SKM-1 treated with dmso at 0.1 percent for 144 hours (cell line): ENCODE measurements at regions not wholly inside any gene's neighbourhood (a gene's known extent, or its start where the extent isn't known, plus 50 kb on each side); places are given as distances from the start of the nearest gene placed in this dataset.
"Not testable (repeated sequence)": the region's sequence is repeated elsewhere in the genome, so short reads cannot be mapped to it uniquely, and the experiment has no call there.

Source experiments
- DNase-seq: peaks from one replicate; lab custom pipeline; 2025; ENCODE audit not compliant: unreplicated experiment; lab: John Stamatoyannopoulos, UW

DNA sequence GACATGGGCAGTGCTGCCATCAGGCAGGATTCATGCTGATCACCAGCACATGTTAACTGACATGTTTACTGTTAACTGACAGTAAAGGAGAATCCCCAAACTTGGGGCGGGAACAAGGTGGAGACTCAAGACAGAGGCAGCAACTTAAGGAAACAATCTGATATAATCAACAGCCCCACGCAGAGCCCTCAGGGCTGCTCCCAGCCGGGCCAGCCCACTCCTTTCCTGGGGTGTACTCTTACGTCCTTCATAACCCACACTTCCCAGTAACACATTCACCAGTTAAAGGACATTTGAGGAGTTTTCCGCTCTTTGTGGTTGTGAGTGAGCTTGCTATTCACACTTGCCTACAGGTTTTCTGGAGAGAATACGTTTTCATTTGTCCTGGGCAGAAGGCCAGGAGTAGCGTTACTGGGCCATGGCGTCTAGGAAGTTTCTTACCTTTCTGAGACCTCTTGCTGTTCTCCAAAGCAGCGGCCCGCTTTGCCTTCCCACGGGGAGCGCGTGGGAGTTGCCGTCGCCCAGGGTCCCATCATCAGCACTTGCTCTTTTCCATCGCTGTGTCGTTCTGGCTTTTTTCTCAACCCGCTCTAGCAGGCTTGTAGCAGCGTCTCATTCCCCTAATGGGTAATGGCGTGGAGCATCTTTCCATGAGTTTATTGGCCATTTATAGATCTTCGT, 56.4 kb downstream of the FOXF2 start:
- DNase-seq: no peak

DNA sequence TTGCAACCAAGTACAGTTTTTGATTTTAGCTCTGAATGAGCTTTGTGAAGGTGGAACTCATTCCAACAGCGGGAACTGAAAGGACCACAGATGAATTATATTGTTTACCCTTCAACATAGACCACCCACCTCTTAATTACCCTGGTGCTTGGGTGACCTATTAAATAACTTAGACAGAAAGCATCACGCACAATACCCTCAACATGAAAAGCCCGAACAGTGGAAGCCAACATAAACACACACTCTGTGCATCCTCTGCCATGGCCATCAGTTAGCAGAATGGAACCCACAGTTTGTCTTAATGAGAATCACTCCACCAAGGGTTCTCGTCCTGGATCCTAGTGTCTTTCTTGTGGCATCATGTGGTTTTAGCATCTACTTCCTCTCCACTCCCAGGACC, 60.5 kb downstream of the FOXF2 start:
- no peak for DNase-seq

DNA sequence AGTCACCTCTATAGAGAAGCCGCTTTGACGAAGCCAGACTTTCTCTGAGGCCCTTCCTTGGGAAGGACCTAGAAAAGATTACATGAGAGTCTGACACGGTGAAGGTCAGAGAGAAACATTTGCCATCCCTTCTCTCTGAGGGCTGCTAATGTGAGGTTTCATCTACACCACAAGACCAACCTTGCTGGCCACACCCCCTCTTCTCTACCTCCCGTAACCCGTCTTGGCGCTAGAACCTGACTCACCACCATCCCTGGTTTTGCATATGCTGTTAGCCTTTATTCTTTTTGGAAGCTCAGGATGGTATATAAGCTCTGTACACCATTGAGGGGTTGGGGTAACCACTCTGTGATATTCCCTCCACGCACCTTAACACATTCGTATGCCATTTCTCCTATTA, 63.6 kb downstream of the FOXF2 start:
- no peak for DNase-seq

DNA sequence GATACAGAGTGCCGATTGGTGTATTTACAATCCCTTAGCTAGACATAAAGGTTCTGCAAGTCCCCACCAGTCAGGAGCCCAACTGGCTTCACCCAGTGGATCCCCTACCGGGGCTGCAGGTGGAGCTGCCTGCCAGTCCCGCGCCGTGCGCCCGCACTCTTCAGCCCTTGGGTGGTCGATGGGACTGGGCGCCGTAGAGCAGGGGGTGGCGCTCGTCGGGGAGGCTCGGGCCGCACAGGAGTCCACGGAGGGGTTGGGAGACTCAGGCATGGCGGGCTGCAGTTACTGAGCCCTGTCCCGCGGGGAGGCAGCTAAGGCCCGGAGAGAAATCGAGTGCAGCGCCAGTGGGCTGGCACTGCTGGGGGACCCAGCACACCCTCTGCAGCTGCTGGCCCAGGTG, 67.4 kb downstream of the FOXF2 start:
- DNase-seq: not testable (repeated sequence)

DNA sequence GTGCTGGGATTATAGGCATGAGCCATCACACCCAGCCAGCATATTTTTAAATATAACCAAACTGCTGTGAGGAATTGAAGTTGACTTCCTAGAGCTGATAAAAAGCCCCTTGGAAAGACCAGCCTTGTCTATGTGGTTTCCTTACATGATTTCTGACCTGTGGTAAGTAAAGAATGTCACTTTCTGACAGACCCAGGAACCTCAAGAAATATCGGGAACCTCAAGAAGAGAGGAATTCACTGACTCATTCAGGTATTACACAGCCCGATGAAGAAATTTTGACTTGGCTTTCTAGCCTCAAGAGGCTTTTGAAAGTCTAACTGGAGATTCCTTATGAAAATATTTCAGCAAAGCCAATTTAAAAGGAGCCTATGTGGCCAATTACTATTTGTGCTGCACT, 71.8 kb downstream of the FOXF2 start:
- peak; percentile 2 for DNase-seq

DNA sequence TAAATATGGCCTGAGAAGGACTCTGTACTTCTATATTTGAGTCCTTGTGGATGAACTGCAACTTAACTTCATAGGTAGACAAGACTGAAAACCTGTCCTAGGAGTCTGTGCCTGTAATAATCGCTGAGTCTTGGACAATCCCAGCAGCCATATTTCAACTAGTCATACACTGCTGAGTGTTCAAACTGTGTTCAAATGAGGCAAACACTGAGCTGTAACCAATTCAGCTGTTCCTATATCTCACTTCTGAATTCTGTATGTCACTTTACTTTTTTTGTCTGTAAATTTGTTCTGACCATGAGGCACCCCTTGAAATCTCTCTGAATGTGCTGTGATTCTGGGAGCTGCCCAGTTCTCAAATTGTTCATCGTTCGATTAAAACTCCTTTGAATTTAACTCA, 72.4 kb downstream of the FOXF2 start:
- DNase-seq: no peak

DNA sequence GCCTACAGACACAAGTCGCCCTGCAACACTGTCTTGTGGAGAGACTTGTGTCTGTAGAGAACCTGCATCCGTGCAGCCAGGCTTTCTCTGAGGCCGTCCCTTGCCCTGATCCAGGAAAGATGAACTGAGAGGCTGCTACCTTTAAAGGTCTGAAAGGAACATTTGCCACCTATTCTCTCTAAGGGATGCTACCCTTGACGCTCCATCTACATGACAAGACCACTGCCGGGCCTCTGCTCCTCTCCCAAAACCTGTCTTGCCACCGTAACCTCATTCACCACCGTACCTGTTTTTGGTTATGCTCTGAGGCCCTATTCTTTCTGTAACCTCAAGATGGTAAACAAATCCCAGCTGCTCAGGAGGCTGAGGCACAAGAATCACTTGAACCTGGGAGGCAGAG, 73.9 kb downstream of the FOXF2 start:
- no peak for DNase-seq

DNA sequence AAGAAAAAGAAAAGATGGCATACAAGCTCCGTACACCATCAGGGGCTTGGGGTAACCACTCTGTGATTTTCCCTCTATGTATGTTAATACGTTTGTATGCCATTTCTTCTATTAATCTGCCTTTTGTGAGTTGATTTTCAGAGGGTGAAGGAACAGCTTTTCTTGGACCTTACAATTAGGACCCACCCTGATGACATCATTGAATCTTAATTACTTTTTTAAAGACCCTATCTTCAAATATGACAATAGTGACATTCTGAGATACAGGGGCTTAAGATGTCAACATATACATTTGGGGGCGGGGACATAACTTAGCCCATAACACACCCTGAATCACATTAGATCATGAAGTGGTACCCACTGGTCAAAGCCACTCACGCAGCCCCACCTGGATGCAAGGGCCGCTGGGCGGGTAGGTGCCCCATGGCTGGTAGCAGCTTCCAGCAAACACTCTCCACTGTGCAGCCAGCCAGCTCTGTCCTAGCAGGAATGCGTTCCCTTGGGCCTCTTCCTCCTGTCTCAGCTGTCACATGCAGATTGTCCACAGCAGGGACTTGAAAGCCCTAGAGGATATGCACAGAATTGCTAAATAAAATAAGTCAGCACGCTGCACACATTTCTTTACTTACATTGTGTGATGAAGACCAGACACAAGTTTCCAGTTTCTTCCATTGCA, 74.5 kb downstream of the FOXF2 start:
- no peak for DNase-seq

DNA sequence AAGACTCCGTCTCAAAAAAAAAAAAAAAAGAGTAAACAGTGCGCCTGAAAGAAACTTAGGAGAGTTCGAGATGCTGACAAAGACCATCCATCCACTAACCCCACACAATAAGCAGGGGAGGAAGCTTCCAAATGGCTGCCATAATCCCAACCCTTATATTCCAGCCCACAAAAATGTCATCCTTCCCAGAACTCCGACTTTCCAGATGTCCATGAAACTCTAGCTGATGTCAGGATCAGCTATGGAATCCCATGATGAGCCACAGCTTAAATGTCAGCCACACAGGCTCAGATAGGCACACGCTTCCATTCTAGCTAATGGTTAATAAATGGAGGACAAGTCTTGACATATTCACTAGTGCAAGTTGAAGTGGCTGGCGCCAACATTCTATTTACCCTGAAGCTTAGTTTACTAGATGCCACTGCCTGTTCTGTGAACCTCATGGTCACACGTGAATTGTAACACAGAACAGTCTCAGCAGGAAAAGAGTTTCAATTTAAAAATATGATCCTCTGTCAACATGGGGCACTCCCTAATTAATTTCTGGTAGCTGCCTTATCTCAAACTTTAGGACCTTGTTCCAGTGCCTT, 75.5 kb downstream of the FOXF2 start:
- no peak for DNase-seq

DNA sequence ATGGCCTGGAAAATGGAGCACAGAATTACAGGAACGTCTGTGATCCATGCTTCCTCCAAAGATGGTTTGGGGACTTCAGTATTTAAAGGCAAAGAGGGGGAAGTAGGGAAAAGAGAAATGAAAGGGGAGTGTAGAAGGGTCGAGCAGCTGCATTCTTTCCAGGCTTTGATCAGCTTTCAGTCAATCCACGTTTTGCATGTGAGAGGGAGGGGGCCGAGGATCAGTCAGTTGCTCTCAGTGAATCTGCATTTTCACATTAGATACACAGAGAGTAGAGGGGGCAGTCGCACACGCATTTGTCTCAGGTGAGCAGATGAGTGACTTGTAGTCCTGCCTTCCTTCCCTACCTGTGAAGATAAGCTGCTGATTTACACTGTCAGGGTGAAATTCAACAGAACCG, 78.8 kb downstream of the FOXF2 start:
- no peak for DNase-seq

DNA sequence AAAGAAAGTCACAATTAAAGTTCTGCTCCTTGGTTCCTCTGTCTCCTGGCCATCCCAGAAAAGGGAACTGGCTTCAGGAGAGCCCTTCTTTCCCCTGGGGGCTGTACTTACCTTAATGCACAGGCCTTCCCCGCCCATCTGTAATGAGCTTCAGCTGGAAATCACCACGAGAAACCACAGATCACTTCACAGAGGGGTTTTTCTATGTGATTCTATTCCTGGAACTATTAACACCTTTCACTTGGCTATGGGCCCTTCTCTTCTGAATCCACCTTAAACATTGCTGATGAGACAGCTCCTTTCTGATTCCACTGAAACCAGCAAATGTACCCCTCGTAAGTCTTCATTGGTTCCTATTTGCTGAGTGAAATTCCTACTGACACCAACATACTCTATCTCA, 80.7 kb downstream of the FOXF2 start:
- DNase-seq: no peak

DNA sequence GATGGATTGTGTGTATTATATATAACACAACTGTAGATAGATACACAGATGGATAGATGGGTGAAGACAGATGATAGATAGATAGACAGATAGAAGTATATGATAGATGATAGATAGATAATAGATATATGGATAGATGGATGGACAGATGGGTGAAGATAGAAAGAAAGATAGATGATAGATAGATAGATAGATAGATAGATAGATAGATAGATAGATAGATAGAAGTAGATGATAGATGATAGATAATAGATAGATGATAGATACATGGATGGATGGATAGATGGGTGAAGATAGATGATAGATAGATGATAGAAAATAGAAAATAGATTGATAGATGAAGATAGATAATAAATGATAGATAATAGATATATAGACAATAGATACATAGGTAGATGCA, 83.3 kb downstream of the FOXF2 start:
- DNase-seq: no peak

DNA sequence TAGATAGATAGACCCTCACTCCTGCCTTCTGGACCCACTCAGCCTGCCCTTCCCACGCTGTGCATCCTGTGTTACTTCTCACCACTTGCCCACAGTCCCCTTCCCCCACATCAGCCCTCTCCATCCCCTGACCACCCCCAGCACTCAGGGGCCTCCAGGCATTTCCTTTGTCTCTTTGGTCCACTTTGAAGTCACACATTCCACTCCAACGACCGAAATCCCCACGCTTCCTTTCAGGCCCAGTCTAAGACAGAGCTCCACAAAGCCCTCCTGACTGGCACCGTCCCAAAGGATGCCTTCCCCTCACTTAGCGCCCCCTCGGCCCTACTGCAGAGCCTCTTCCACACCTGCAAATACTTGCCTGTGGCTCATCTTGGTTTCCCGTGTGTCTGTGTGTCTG, 83.8 kb downstream of the FOXF2 start:
- DNase-seq: no peak

DNA sequence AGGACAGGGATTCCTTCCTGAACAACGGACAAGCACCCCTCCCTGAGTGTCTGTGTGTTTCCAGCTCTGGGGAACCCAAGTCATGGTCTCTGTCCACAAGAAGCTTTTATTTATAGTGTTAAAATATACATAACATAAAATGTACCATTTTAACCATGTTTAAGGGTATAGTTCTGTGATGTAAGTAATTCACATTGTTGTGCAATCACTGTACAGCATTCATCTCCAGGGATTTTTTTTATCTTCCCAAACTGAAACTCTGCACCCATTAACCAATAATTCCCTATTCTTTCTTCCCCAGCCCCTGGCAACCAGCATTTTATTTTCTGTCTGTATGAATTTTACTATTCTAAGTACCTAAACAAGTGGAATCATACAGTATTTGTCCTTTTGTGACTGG, 84.2 kb downstream of the FOXF2 start:
- no peak for DNase-seq

DNA sequence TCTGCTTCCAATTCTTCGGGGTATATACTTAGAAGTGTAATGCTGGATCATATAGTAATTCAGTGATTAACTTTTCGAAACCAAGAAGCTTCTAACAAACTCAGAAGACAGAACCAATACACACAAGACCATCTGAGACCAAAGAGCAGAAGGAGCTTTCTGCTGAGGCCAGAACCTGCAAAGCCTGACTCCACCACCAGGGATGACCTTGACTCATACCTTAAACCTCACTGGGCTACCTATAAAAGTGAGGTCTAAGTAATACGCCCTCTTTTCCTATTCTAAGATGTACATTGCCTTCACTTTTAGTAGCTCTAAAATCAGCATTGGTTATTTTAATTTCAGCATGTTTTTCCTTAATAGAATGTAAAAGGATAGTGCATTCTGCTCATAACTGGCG, 84.8 kb downstream of the FOXF2 start:
- DNase-seq: no peak

DNA sequence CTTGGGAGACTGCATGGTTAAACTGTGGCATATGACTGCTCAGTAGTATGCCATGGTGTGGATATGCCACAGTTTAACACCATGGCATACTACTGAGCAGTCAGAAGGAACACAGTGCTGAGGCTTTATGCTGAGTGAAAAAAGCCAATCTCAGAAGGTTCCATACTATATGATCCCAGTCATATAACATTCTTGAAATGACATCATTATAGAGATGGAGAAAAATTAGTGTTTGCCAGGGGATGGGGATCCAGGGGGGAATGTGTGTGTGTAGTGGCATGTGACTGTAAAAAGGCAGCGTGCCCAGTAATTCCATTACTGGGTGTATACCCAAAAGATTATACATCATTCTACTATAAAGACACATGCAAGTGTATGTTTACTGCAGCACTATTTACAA, 85.8 kb downstream of the FOXF2 start:
- DNase-seq: no peak

DNA sequence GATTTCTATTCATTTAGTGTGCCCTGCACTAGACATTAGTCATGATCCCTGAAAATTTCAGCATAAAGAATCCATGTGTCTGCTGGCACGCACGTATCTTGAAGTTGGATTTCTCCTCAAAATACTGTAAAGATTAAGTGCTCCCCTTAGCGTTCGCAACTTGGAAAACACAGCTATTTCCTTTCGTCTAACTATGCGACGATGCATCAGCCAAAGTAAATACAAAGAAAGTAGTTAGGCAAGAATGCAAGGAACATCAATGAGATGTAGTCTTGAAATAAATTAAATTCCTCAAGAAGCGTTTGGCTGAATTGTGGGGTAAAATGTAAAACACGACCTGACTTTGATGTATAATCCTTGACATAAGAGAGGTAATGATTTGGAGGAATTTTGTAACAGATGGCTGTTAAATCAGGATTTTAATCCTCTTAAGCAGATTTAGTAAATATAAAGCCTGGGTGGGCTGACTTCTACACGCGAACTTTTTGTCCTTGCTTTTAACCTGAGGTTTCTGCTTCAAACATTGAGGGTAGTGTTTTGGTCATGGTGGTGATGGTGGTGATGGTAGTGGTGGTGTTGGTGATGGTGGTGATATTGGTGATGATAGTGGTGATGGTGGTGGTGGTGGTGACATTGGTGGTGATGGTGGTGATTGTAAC, 88.2 kb downstream of the FOXF2 start:
- no peak for DNase-seq

DNA sequence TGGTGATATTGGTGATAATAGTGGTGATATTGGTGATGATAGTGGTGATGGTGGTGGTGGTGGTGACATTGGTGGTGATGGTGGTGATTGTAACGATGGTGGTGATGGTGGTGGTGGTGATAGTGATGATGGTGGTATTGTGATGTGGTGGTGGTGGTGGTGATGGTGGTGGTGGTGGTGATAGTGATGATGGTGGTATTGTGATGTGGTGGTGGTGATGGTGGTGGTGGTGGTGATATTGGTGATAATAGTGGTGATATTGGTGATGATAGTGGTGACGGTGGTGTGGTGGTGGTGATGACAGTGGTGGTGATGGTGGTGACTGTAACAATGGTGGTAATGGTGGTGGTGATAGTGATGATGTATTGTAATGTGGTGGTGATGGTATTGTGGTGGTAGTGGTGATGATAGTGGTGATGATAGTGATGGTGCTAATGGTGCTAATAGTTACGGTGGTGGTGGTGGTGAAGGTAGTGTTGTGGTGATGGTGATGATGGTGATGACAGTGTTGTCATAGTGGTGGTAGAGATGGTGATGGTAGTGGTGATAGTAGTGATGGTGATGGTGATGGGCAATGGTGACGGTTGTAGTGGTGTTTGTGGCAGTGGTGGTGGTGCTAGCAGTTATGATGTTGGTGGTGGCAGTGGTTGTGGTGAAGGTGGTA, 88.9 kb downstream of the FOXF2 start:
- DNase-seq: not testable (repeated sequence)

DNA sequence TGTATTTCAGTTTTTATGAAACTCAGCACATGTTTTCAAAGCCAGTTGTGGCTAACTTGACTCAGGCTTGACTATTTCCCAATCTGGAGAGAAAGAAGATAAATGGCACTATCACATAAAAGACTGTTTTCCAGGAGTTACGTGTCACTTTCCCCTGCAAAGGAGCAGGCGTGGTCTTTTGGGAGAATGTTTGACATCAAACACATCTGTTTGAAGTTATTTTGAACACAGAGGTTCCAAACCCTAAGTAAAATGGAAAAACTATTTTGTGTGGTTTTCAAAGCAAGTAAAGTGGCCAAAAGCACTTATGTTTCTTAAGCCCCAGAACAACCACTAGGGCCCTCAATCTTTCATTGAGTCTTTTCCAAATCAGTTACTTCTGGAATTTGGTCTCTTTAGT, 89.7 kb downstream of the FOXF2 start:
- no peak for DNase-seq

DNA sequence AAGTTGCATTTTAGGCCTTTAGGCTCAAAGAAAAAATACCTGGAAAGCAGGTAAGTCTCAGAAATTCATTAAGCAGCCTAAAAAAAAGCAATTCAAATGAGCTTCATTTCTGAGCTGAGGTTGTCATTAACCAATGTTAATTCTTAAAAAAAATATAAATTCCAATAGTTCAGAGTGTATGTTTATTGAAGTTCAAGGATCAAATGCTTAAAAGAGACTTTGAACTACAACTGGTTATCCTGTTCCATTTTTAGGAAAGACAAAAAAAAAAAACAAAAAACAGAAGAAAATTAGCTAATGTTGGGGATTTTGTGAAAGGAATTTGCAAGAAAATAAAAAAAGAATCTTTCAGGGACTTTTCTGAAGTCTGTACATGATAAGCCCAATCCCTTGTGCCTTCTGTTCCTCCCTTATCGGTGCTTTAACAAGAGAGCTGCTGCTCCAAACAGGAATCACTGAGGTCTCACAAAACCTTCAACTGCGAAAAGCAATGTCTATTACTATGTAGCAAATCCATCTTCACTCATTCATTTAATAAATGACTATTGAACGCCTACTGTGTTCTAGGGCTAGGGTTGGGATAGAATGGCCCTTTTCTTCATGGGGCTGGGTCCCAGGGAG, 90.3 kb downstream of the FOXF2 start:
- DNase-seq: no peak

DNA sequence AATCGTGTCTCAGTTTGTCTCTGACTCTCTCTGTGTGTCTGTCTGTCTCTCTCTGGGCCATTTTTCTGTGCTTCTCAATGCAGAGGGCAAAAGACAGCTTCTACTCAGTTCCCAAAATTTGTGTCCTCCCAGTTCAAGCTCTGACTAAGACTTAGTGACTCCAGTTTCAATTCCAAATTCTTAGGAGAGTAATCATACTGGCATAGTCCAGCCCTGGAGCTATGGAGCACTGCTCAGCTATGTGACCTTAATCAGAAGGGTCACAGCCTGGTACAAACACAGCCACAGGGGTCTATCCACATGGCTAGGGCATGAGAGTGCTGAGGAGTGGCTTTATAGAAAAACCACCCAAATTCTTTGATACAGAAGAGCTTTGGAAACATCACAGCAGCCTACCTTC, 91.9 kb downstream of the FOXF2 start:
- no peak for DNase-seq
